Neural cell (in vitro differentiated cells): ENCODE measurements at regions not wholly inside any gene's neighbourhood (a gene's known extent, or its start where the extent isn't known, plus 50 kb on each side); places are given as distances from the start of the nearest gene placed in this dataset.
"Not testable (repeated sequence)": the region's sequence is repeated elsewhere in the genome, so short reads cannot be mapped to it uniquely, and the experiment has no call there.

ENCODE experiments used
- EP300 ChIP-seq: fragments of 450-650 bp; conservative IDR thresholded peaks from 2 replicates; pipeline ENCODE4 v1.6.1; 2014; ENCODE audit warnings: antibody characterized with exemption, mild to moderate bottlenecking, moderate library complexity; ENCODE audit not compliant: poor library complexity, severe bottlenecking
- EZH2 ChIP-seq: fragments of 200-600, 300-800 bp; shearing (Covaris generic), sonication (generic); IDR thresholded peaks from 2 replicates; pipeline ENCODE4 v1.6.1; 2014; ENCODE audit warnings: antibody characterized with exemption, low read length, borderline replicate concordance, mild to moderate bottlenecking; ENCODE audit not compliant: insufficient read depth, poor library complexity, severe bottlenecking
- POLR2AphosphoS5 ChIP-seq: IDR thresholded peaks from 2 replicates; pipeline ENCODE4 v1.6.1; 2012
- TAF1 ChIP-seq: IDR thresholded peaks from 2 replicates; pipeline ENCODE4 v1.6.1; 2012; ENCODE audit warnings: low read depth
- TF ChIP-seq, protein P1 (sequence below): fragments of 450-650 bp; IDR thresholded peaks from 2 replicates; pipeline ENCODE4 v1.5.1; 2014; ENCODE audit warnings: antibody characterized with exemption, mild to moderate bottlenecking, moderate library complexity; ENCODE audit not compliant: poor library complexity, severe bottlenecking

DNA sequence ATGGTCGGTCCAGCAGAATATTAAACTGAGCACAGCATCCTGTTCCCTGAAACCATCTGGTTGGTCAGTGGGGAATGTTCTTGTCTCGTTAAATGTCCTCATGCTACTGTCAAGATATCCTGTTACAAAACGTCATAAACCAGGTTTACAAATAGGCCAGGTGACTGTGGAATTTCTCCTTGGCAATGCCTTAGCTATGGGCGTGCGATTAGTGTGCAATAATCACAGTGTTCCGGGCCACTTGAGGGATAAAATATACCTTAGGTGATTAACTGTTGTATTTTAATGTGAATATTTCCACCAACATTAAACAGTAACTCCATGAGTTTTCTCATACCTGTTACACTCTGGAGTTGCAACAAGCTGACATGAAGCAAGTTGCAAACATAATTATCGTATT, 223.1 kb upstream of the FRG2C start:
- TF ChIP-seq, protein P1, sequence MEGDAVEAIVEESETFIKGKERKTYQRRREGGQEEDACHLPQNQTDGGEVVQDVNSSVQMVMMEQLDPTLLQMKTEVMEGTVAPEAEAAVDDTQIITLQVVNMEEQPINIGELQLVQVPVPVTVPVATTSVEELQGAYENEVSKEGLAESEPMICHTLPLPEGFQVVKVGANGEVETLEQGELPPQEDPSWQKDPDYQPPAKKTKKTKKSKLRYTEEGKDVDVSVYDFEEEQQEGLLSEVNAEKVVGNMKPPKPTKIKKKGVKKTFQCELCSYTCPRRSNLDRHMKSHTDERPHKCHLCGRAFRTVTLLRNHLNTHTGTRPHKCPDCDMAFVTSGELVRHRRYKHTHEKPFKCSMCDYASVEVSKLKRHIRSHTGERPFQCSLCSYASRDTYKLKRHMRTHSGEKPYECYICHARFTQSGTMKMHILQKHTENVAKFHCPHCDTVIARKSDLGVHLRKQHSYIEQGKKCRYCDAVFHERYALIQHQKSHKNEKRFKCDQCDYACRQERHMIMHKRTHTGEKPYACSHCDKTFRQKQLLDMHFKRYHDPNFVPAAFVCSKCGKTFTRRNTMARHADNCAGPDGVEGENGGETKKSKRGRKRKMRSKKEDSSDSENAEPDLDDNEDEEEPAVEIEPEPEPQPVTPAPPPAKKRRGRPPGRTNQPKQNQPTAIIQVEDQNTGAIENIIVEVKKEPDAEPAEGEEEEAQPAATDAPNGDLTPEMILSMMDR: not testable (repeated sequence)
- TF ChIP-seq EZH2, POLR2AphosphoS5, TAF1, EP300: not testable (repeated sequence)
